Renal pelvis (tissue), 1 donor: ENCODE measurements at regions not wholly inside any gene's neighbourhood (a gene's known extent, or its start where the extent isn't known, plus 50 kb on each side); places are given as distances from the start of the nearest gene placed in this dataset.
A peak's percentile ranks its signal among the peaks of the same experiment; 100 is the strongest.
"Not testable (repeated sequence)": the region's sequence is repeated elsewhere in the genome, so short reads cannot be mapped to it uniquely, and the experiment has no call there.

Source experiments
- DNase-seq: peaks from one replicate; pipeline ENCODE4 v3.0.0-alpha.2; 2013

GRCh38 chr10:117748058-117748457 lies 205.5 kb downstream of the EMX2 start:
- no peak for DNase-seq

GRCh38 chr10:117750616-117751015 lies 208.1 kb downstream of the EMX2 start:
- no peak for DNase-seq

GRCh38 chr10:117751259-117751658 lies 208.7 kb downstream of the EMX2 start:
- DNase-seq: no peak

GRCh38 chr10:117752103-117752502 lies 209.6 kb downstream of the EMX2 start:
- DNase-seq: no peak

GRCh38 chr10:117754770-117755658 lies 212.5 kb downstream of the EMX2 start:
- no peak for DNase-seq

- no peak for DNase-seq
Measured at GRCh38 chr10:117755659-117756014, 213.1 kb downstream of the EMX2 start.

- no peak for DNase-seq
Measured at GRCh38 chr10:117757086-117757720, 214.7 kb downstream of the EMX2 start.

- no peak for DNase-seq
Measured at GRCh38 chr10:117759266-117759665, 216.7 kb downstream of the EMX2 start.

- no peak for DNase-seq
Measured at GRCh38 chr10:117761695-117762094, 219.1 kb downstream of the EMX2 start.

GRCh38 chr10:117762126-117762818 lies 219.7 kb downstream of the EMX2 start:
- DNase-seq: no peak

- DNase-seq: no peak
Measured at GRCh38 chr10:117762819-117763172, 220.2 kb downstream of the EMX2 start.

GRCh38 chr10:117763528-117763927 lies 221.0 kb downstream of the EMX2 start:
- DNase-seq: no peak

- DNase-seq: no peak
Measured at GRCh38 chr10:117768333-117769042, 225.9 kb downstream of the EMX2 start.

GRCh38 chr10:117775526-117775925 lies 233.0 kb downstream of the EMX2 start:
- DNase-seq: peak; percentile 35

GRCh38 chr10:117777222-117777621 lies 234.7 kb downstream of the EMX2 start:
- DNase-seq: not testable (repeated sequence)

GRCh38 chr10:117778241-117778640 lies 235.7 kb downstream of the EMX2 start:
- DNase-seq: no peak

- no peak for DNase-seq
Measured at GRCh38 chr10:117780411-117780810, 237.9 kb downstream of the EMX2 start.

- no peak for DNase-seq
Measured at GRCh38 chr10:117781216-117781831, 238.8 kb downstream of the EMX2 start.

GRCh38 chr10:117782276-117782675 lies 239.7 kb downstream of the EMX2 start:
- no peak for DNase-seq

GRCh38 chr10:117783698-117784395 lies 241.3 kb downstream of the EMX2 start:
- no peak for DNase-seq

GRCh38 chr10:117784776-117785175 lies 242.2 kb downstream of the EMX2 start:
- no peak for DNase-seq
